HEK293 (cell line): ENCODE measurements at regions not wholly inside any gene's neighbourhood (a gene's known extent, or its start where the extent isn't known, plus 50 kb on each side); places are given as distances from the start of the nearest gene placed in this dataset.
"Not testable (repeated sequence)": the region's sequence is repeated elsewhere in the genome, so short reads cannot be mapped to it uniquely, and the experiment has no call there.

Source experiments
- CTCF ChIA-PET: fragments of 350-600 bp; formaldehyde crosslinking; extraction: SDS; loops from one replicate; lab custom pipeline; 2021; ENCODE audit warnings: antibody characterized with exemption; lab: Yijun Ruan, JAX
- POLR2A ChIA-PET: fragments of 300-600 bp; formaldehyde crosslinking; extraction: SDS; loops from one replicate; lab custom pipeline; 2020; ENCODE audit warnings: antibody characterized with exemption, inconsistent platforms; lab: Yijun Ruan, JAX
- H3K27ac ChIP-seq: fragments of 200-500 bp; sonication (Bioruptor generic); 2 replicates; pipeline ENCODE4 v1.5.1; 2014; ENCODE audit warnings: low read depth, low read length, control low read depth, inconsistent platforms; ENCODE audit errors: extremely low read depth
- H3K36me3 ChIP-seq, 2 experiments: fragments of 200-500 bp in 1 of 2; sonication (Bioruptor generic) in 1 of 2; 1 replicate in 1 of 2; 2 replicates in 1 of 2; pipeline ENCODE4 v1.5.1; 2014 to 2017; ENCODE audit warnings: inconsistent platforms in 2 of 2, low read length in 2 of 2; ENCODE audit not compliant: control insufficient read depth in 2 of 2, insufficient read depth in 1 of 2
- H3K4me1 ChIP-seq: fragments of 200-500 bp; sonication (Bioruptor generic); 2 replicates; pipeline ENCODE4 v1.5.1; 2014; ENCODE audit warnings: mild to moderate bottlenecking, low read length, inconsistent platforms; ENCODE audit not compliant: control insufficient read depth, insufficient read depth
- H3K4me3 ChIP-seq: 2 replicates; pipeline ENCODE4 v1.5.1; 2011; ENCODE audit warnings: low read depth, mild to moderate bottlenecking, control low read depth, low read length, moderate library complexity
- H3K9me3 ChIP-seq: fragments of 200-500 bp; sonication (Bioruptor generic); 2 replicates; pipeline ENCODE4 v1.5.1; 2014; ENCODE audit warnings: low read depth, low read length, inconsistent platforms; ENCODE audit not compliant: control insufficient read depth, insufficient read depth
- BCL11B ChIP-seq: fragments of 450-650 bp; formaldehyde crosslinking; IDR thresholded peaks from 2 replicates; pipeline ENCODE4 v1.5.1; 2016; ENCODE audit warnings: low read depth, missing biosample characterization, missing genetic modification characterization
- GLIS2 ChIP-seq: fragments of 450-650 bp; formaldehyde crosslinking; IDR thresholded peaks from 2 replicates; pipeline ENCODE4 v1.5.1; 2016; ENCODE audit warnings: missing biosample characterization, missing genetic modification characterization
- HOXA7 ChIP-seq: sonication (generic); formaldehyde crosslinking; IDR thresholded peaks from 2 replicates; pipeline ENCODE4 v1.8.1; 2022; ENCODE audit warnings: missing genetic modification reagents, borderline replicate concordance
- MZF1 ChIP-seq: fragments of 450-650 bp; formaldehyde crosslinking; IDR thresholded peaks from 2 replicates; pipeline ENCODE4 v1.5.1; 2017; ENCODE audit warnings: missing biosample characterization, missing genetic modification characterization, borderline replicate concordance
- ZFP69B ChIP-seq: fragments of 450-650 bp; formaldehyde crosslinking; IDR thresholded peaks from 2 replicates; pipeline ENCODE4 v1.5.1; 2016; ENCODE audit warnings: missing biosample characterization, missing genetic modification characterization
- ZNF157 ChIP-seq: fragments of 450-650 bp; formaldehyde crosslinking; IDR thresholded peaks from 2 replicates; pipeline ENCODE4 v1.5.1; 2016; ENCODE audit warnings: missing biosample characterization, missing genetic modification characterization
- ZNF24 ChIP-seq: fragments of 450-650 bp; formaldehyde crosslinking; IDR thresholded peaks from 2 replicates; pipeline ENCODE4 v1.5.1; 2016; ENCODE audit warnings: missing biosample characterization, missing genetic modification characterization
- ZNF335 ChIP-seq: fragments of 450-650 bp; formaldehyde crosslinking; conservative IDR thresholded peaks from 2 replicates; pipeline ENCODE4 v1.5.1; 2016; ENCODE audit warnings: missing biosample characterization, missing genetic modification characterization
- ZNF423 ChIP-seq: fragments of 450-650 bp; formaldehyde crosslinking; IDR thresholded peaks from 2 replicates; pipeline ENCODE4 v1.5.1; 2016; ENCODE audit warnings: missing biosample characterization, missing genetic modification characterization
- ZNF529 ChIP-seq: fragments of 450-650 bp; formaldehyde crosslinking; IDR thresholded peaks from 2 replicates; pipeline ENCODE4 v1.5.1; 2017; ENCODE audit warnings: missing genetic modification characterization, missing biosample characterization; ENCODE audit not compliant: insufficient replicate concordance
- ZNF544 ChIP-seq: fragments of 450-650 bp; formaldehyde crosslinking; IDR thresholded peaks from 2 replicates; pipeline ENCODE4 v1.5.0; 2017; ENCODE audit warnings: missing biosample characterization, missing genetic modification characterization
- ZNF548 ChIP-seq: fragments of 450-650 bp; formaldehyde crosslinking; IDR thresholded peaks from 2 replicates; pipeline ENCODE4 v1.5.1; 2016; ENCODE audit warnings: missing biosample characterization, missing genetic modification characterization
- ZNF558 ChIP-seq: fragments of 450-650 bp; formaldehyde crosslinking; IDR thresholded peaks from 2 replicates; pipeline ENCODE4 v1.5.1; 2016; ENCODE audit warnings: missing biosample characterization, missing genetic modification characterization
- ZNF610 ChIP-seq: fragments of 450-650 bp; formaldehyde crosslinking; IDR thresholded peaks from 2 replicates; pipeline ENCODE4 v1.5.1; 2016; ENCODE audit warnings: missing biosample characterization, missing genetic modification characterization, borderline replicate concordance
- ZNF624 ChIP-seq: fragments of 450-650 bp; formaldehyde crosslinking; IDR thresholded peaks from 2 replicates; pipeline ENCODE4 v1.5.1; 2017; ENCODE audit warnings: missing biosample characterization, missing genetic modification characterization
- ZNF707 ChIP-seq: fragments of 450-650 bp; formaldehyde crosslinking; IDR thresholded peaks from 2 replicates; pipeline ENCODE4 v1.5.1; 2016; ENCODE audit warnings: missing biosample characterization, missing genetic modification characterization
- ZNF830 ChIP-seq: fragments of 450-650 bp; IDR thresholded peaks from 2 replicates; pipeline ENCODE4 v1.5.0; 2018; ENCODE audit warnings: missing biosample characterization, missing genetic modification characterization, low read depth, mild to moderate bottlenecking, moderate library complexity
- ZNF837 ChIP-seq: fragments of 450-650 bp; formaldehyde crosslinking; IDR thresholded peaks from 2 replicates; pipeline ENCODE4 v1.5.1; 2016; ENCODE audit warnings: missing biosample characterization, missing genetic modification characterization
- TF ChIP-seq, protein P1 (sequence below): fragments of 450-650 bp; formaldehyde crosslinking; IDR thresholded peaks from 2 replicates; pipeline ENCODE4 v1.5.1; 2016; ENCODE audit warnings: missing biosample characterization, missing genetic modification characterization
- TF ChIP-seq, protein P2 (sequence below): sonication (generic); formaldehyde crosslinking; IDR thresholded peaks from 2 replicates; pipeline ENCODE4 v1.8.1; 2022; ENCODE audit warnings: mild to moderate bottlenecking, moderate library complexity, missing genetic modification reagents
- TF ChIP-seq, protein P3 (sequence below): fragments of 450-650 bp; formaldehyde crosslinking; IDR thresholded peaks from 2 replicates; pipeline ENCODE4 v1.5.1; 2017; ENCODE audit warnings: missing biosample characterization, mild to moderate bottlenecking, missing genetic modification characterization, moderate library complexity

GRCh38 chr1:189804352-189804751 lies 673.3 kb downstream of the BRINP3 start (continued):
- TF ChIP-seq, protein P1, sequence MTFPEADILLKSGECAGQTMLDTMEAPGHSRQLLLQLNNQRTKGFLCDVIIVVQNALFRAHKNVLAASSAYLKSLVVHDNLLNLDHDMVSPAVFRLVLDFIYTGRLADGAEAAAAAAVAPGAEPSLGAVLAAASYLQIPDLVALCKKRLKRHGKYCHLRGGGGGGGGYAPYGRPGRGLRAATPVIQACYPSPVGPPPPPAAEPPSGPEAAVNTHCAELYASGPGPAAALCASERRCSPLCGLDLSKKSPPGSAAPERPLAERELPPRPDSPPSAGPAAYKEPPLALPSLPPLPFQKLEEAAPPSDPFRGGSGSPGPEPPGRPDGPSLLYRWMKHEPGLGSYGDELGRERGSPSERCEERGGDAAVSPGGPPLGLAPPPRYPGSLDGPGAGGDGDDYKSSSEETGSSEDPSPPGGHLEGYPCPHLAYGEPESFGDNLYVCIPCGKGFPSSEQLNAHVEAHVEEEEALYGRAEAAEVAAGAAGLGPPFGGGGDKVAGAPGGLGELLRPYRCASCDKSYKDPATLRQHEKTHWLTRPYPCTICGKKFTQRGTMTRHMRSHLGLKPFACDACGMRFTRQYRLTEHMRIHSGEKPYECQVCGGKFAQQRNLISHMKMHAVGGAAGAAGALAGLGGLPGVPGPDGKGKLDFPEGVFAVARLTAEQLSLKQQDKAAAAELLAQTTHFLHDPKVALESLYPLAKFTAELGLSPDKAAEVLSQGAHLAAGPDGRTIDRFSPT, result no peak
- no peak for TF ChIP-seq ZNF157 (tag by site-specific recombination)
- TF ChIP-seq ZNF24 (tag by site-specific recombination), result no peak
- TF ChIP-seq, all 188 proteins: peak for 0

- ChIA-PET CTCF (no interaction called here), POLR2A (no interaction called here)
- Histone ChIP-seq H3K4me1 (no peaks in the 10 kb centered on the region), H3K4me3 (no peak overlapping the region), H3K36me3 (no peaks in the 10 kb centered on the region), H3K9me3 (no peaks in the 10 kb centered on the region), H3K27ac (no peak overlapping the region)
- TF ChIP-seq MZF1 (tag by site-specific recombination) (no peak), ZNF830 (tag by site-specific recombination) (no peak), HOXA7 (CRISPR knock-in tag) (no peak), ZNF544 (tag by site-specific recombination) (no peak), BCL11B (tag by site-specific recombination) (no peak), ZNF423 (tag by site-specific recombination) (no peak), ZFP69B (tag by site-specific recombination) (no peak), ZNF335 (tag by site-specific recombination) (no peak), ZNF707 (no peak)
These were observed 671.9 kb downstream of the BRINP3 start for GRCh38 chr1:189805735-189806134.

DNA sequence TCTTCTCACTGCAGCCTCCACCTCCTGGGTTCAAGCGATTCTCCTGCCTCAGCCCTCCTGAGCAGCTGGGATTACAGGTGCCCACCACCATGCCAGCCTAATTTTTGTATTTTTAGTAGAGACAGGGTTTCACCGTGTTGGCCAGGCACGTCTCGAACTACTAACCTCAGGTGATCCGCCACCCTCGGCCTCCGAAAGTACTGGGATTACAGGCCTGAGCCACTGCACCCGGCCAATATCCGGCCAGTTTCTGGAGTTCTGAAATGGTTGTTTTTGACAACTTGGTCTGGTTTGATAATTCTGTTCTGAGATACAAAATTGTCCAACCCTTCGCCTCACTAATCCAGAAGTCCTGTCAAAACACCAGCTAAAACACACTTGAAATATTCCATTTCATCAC lies 667.0 kb downstream of the BRINP3 start:
- CTCF ChIA-PET, H3K27ac ChIP-seq, H3K4me3 ChIP-seq, H3K36me3 ChIP-seq, H3K4me1 ChIP-seq, H3K9me3 ChIP-seq, POLR2A ChIA-PET: not testable (repeated sequence)

GRCh38 chr1:189811960-189812359 lies 665.7 kb downstream of the BRINP3 start:
- Histone ChIP-seq H3K9me3 (no peaks in the 10 kb centered on the region), H3K36me3 (no peaks in the 10 kb centered on the region), H3K27ac (no peak overlapping the region), H3K4me3 (no peak overlapping the region), H3K4me1 (no peaks in the 10 kb centered on the region)
- TF ChIP-seq ZNF610 (tag by site-specific recombination), result no peak
- no peak for TF ChIP-seq ZNF529 (tag by site-specific recombination)
- TF ChIP-seq, protein P2, sequence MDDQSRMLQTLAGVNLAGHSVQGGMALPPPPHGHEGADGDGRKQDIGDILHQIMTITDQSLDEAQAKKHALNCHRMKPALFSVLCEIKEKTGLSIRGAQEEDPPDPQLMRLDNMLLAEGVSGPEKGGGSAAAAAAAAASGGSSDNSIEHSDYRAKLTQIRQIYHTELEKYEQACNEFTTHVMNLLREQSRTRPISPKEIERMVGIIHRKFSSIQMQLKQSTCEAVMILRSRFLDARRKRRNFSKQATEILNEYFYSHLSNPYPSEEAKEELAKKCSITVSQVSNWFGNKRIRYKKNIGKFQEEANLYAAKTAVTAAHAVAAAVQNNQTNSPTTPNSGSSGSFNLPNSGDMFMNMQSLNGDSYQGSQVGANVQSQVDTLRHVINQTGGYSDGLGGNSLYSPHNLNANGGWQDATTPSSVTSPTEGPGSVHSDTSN (CRISPR knock-in tag), result no peak
- no peak for TF ChIP-seq ZNF837 (tag by site-specific recombination)
- TF ChIP-seq, protein P3, sequence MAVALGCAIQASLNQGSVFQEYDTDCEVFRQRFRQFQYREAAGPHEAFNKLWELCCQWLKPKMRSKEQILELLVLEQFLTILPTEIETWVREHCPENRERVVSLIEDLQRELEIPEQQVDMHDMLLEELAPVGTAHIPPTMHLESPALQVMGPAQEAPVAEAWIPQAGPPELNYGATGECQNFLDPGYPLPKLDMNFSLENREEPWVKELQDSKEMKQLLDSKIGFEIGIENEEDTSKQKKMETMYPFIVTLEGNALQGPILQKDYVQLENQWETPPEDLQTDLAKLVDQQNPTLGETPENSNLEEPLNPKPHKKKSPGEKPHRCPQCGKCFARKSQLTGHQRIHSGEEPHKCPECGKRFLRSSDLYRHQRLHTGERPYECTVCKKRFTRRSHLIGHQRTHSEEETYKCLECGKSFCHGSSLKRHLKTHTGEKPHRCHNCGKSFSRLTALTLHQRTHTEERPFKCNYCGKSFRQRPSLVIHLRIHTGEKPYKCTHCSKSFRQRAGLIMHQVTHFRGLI (tag by site-specific recombination), result no peak
- no peak for TF ChIP-seq ZNF548 (tag by site-specific recombination)
- no peak for TF ChIP-seq GLIS2 (tag by site-specific recombination)
- no peak for TF ChIP-seq ZNF624
- TF ChIP-seq ZNF558 (tag by site-specific recombination), result no peak
- ChIA-PET POLR2A (no interaction called here), CTCF (no interaction called here)
